NOMO-1 treated with DMSO at 0.1 percent for 48 hours (cell line): ENCODE measurements at regions not wholly inside any gene's neighbourhood (a gene's known extent, or its start where the extent isn't known, plus 50 kb on each side); places are given as distances from the start of the nearest gene placed in this dataset.
"Not testable (repeated sequence)": the region's sequence is repeated elsewhere in the genome, so short reads cannot be mapped to it uniquely, and the experiment has no call there.

Experiments
- DNase-seq: peaks from one replicate; lab custom pipeline; 2025; ENCODE audit not compliant: unreplicated experiment; lab: John Stamatoyannopoulos, UW

- no peak for DNase-seq
These were observed 796.6 kb downstream of the DSC3 start for GRCh38 chr18:30245766-30246455.

- DNase-seq, result peak; percentile 18
These were observed 807.8 kb downstream of the DSC3 start for GRCh38 chr18:30234755-30235154.

- no peak for DNase-seq
These were observed 831.4 kb downstream of the DSC3 start for GRCh38 chr18:30211112-30211511.

- DNase-seq, result no peak
These were observed 834.0 kb downstream of the DSC3 start for GRCh38 chr18:30208546-30208945.

GRCh38 chr18:30192216-30192615, 850.3 kb downstream of the DSC3 start:
- DNase-seq, result no peak

GRCh38 chr18:30186245-30186644, 856.3 kb downstream of the DSC3 start:
- DNase-seq, result no peak

GRCh38 chr18:30177056-30177455, 865.5 kb downstream of the DSC3 start:
- DNase-seq, result no peak

- no peak for DNase-seq
These were observed 866.8 kb downstream of the DSC3 start for GRCh38 chr18:30175621-30176225.

- no peak for DNase-seq
These were observed 867.4 kb downstream of the DSC3 start for GRCh38 chr18:30175061-30175574.

- DNase-seq, result no peak
These were observed 879.0 kb downstream of the DSC3 start for GRCh38 chr18:30163573-30163972.

- no peak for DNase-seq
These were observed 882.4 kb downstream of the DSC3 start for GRCh38 chr18:30160124-30160523.

- no peak for DNase-seq
These were observed 891.8 kb downstream of the DSC3 start for GRCh38 chr18:30150586-30151250.

GRCh38 chr18:30149585-30149984, 893.0 kb downstream of the DSC3 start:
- DNase-seq, result no peak

- DNase-seq, result no peak
These were observed 899.7 kb downstream of the DSC3 start for GRCh38 chr18:30142870-30143269.

- DNase-seq, result no peak
These were observed 900.3 kb downstream of the DSC3 start for GRCh38 chr18:30142248-30142647.

GRCh38 chr18:30141506-30141905, 901.0 kb downstream of the DSC3 start:
- DNase-seq, result not testable (repeated sequence)

- no peak for DNase-seq
These were observed 902.8 kb downstream of the DSC3 start for GRCh38 chr18:30139631-30140287.

- DNase-seq, result no peak
These were observed 906.6 kb downstream of the DSC3 start for GRCh38 chr18:30135938-30136337.

GRCh38 chr18:30134020-30134419, 908.5 kb downstream of the DSC3 start:
- DNase-seq, result no peak

- DNase-seq, result no peak
These were observed 909.6 kb downstream of the DSC3 start for GRCh38 chr18:30132959-30133358.

- no peak for DNase-seq
These were observed 921.1 kb downstream of the DSC3 start for GRCh38 chr18:30121397-30121796.

GRCh38 chr18:30113454-30113853, 929.1 kb downstream of the DSC3 start:
- no peak for DNase-seq
